D721Med (cell line): ENCODE measurements at regions not wholly inside any gene's neighbourhood (a gene's known extent, or its start where the extent isn't known, plus 50 kb on each side); places are given as distances from the start of the nearest gene placed in this dataset.

Experiments
- DNase-seq: peaks from one replicate; pipeline ENCODE4 v3.0.0; 2011; ENCODE audit warnings: low spot score; ENCODE audit not compliant: insufficient read length
- FAIRE-seq: peaks from 2 replicates; lab custom pipeline; 2011; peaks lifted over from hg19 to GRCh38; lab: Jason Lieb, UNC
- TF ChIP-seq, protein P1 (sequence below): IDR thresholded peaks from 2 replicates; pipeline ENCODE4 v1.5.1; 2012; ENCODE audit warnings: mild to moderate bottlenecking, control low read depth; ENCODE audit not compliant: insufficient read depth; ENCODE audit errors: missing control alignments

- FAIRE-seq (no peak), DNase-seq (no peak)
- TF ChIP-seq, protein P1, sequence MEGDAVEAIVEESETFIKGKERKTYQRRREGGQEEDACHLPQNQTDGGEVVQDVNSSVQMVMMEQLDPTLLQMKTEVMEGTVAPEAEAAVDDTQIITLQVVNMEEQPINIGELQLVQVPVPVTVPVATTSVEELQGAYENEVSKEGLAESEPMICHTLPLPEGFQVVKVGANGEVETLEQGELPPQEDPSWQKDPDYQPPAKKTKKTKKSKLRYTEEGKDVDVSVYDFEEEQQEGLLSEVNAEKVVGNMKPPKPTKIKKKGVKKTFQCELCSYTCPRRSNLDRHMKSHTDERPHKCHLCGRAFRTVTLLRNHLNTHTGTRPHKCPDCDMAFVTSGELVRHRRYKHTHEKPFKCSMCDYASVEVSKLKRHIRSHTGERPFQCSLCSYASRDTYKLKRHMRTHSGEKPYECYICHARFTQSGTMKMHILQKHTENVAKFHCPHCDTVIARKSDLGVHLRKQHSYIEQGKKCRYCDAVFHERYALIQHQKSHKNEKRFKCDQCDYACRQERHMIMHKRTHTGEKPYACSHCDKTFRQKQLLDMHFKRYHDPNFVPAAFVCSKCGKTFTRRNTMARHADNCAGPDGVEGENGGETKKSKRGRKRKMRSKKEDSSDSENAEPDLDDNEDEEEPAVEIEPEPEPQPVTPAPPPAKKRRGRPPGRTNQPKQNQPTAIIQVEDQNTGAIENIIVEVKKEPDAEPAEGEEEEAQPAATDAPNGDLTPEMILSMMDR = no peak
These were observed 224.4 kb upstream of the GALNT17 start for GRCh38 chr7:70907259-70908247.

GRCh38 chr7:70913924-70914323 lies 218.0 kb upstream of the GALNT17 start:
- FAIRE-seq (no peak), DNase-seq (no peak)
- TF ChIP-seq, protein P1 = no peak

- TF ChIP-seq, protein P1 = no peak
- no peak for FAIRE-seq
- DNase-seq = no peak
These were observed 216.9 kb upstream of the GALNT17 start for GRCh38 chr7:70915067-70915466.

- FAIRE-seq (no peak), DNase-seq (no peak)
- TF ChIP-seq, protein P1 = no peak
These were observed 212.4 kb upstream of the GALNT17 start for GRCh38 chr7:70919481-70920073.

DNA sequence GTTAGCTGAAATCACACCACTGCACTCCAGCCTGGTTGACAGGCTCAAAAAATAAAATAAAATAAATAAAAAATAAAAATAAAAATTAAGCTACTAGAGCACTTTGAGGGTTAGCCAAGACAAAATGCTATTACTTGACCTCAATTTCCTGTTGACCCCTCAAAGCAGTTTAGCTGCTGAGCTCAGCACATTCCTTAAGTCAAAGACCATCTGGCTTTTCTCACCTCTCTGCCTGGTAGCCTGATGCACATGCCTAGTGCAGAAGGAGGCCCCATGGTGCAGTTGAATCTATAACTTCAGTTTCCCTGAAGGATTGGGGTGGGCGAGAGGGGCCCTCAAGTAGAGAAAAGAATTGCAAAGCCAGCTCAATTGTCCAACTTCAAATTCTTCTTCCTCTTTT lies 211.1 kb upstream of the GALNT17 start:
- no peak for DNase-seq
- TF ChIP-seq, protein P1 = no peak
- FAIRE-seq = no peak

DNA sequence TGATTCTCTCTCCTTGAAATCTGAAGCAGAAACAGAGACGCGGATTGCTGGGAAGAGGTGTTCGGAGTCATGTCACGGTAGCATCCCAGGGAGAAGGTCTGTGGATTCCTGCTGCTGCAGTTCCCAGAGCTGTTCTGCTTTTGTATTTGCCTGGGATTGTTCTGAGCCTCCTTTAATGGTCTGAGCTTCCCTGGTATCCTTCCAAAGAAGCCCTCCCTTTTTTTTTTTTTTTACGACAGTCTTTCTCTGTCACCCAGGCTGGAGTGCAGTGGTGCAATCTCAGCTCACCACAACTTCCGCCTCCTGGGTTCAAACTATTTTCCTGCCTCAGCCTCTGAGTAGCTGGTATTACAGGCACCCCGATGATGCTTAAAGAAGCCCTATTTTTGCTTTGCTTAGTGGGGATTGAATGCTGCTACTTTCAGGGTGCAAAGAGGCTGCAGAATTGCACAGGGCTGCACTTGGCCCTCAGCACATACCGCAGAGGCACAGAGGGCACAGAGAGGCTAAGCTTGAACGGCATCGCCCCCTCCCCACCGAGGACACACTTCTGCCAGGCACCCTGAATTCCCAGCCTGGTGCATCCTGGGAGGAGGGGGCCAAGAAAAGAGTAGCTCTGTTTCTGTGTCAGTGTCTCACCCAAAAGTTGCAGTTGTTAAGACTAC lies 208.6 kb upstream of the GALNT17 start:
- FAIRE-seq = no peak

More for the DNA sequence above, 208.6 kb upstream of the GALNT17 start:
- TF ChIP-seq, protein P1 = no peak
- DNase-seq = no peak
